ENCODE measurements at regions not wholly inside any gene's neighbourhood (a gene's known extent, or its start where the extent isn't known, plus 50 kb on each side); places are given as distances from the start of the nearest gene placed in this dataset.

DNA sequence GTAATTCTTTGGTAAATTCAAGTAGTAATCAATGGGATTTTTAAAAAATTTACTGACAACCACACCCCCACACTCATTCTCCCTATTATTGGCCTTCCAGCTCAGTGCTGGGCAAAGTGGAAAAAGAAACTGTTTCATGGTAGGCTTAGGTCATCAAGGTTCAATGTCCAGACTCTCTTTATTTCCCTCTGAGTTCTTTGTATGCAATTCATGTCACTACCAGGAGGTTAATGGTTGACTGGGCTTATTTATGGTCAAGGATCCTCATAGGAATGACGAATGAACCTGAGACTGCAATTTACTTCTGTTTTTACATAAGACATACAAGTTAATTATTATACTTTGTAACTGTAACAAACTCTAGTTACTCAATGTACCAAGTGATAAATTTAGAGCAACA is 403.2 kb downstream of the KLHL13 start:
- Histone ChIP-seq H3K4me1 (ENCODE audit: insufficient read depth, low read length, poor library complexity, severe bottlenecking) (peaks cover 4% of the 10 kb centered on the region), H3K27me3 (replicated peaks; ENCODE audit: insufficient read depth, low read depth, low read length, poor library complexity) (no peaks in the 10 kb centered on the region), H3K27ac (ENCODE audit: low read depth, low read length, poor library complexity, severe bottlenecking) (no peak overlapping the region), H3K36me3 (ENCODE audit: insufficient read depth, low read length, poor library complexity, severe bottlenecking) (no peaks in the 10 kb centered on the region), H3K4me3 (ENCODE audit: low read depth, low read length, poor library complexity, severe bottlenecking) (no peak overlapping the region), H3K9me3 (ENCODE audit: low read depth, low read length, poor library complexity, severe bottlenecking) (no peaks in the 10 kb centered on the region)
- TF ChIP-seq EZH2 (IDR thresholded peaks at IDR 0.05; ENCODE audit: borderline replicate concordance, low read depth, low read length, poor library complexity, severe bottlenecking): no peak
- TF ChIP-seq, protein P1, sequence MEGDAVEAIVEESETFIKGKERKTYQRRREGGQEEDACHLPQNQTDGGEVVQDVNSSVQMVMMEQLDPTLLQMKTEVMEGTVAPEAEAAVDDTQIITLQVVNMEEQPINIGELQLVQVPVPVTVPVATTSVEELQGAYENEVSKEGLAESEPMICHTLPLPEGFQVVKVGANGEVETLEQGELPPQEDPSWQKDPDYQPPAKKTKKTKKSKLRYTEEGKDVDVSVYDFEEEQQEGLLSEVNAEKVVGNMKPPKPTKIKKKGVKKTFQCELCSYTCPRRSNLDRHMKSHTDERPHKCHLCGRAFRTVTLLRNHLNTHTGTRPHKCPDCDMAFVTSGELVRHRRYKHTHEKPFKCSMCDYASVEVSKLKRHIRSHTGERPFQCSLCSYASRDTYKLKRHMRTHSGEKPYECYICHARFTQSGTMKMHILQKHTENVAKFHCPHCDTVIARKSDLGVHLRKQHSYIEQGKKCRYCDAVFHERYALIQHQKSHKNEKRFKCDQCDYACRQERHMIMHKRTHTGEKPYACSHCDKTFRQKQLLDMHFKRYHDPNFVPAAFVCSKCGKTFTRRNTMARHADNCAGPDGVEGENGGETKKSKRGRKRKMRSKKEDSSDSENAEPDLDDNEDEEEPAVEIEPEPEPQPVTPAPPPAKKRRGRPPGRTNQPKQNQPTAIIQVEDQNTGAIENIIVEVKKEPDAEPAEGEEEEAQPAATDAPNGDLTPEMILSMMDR (conservative IDR thresholded peaks at IDR 0.05; ENCODE audit: low read depth, low read length): no peak
- no TSS peak for BruUV-seq (replicated peaks)
- ChIA-PET CTCF (no interaction called here), POLR2A (ENCODE audit: low non-redundant PET) (no interaction called here)
- intact Hi-C loops (cut with micrococcal nuclease; ENCODE audit: unreplicated experiment): no loop called here
- DNase-seq (ENCODE audit: low spot score): no peak

DNA sequence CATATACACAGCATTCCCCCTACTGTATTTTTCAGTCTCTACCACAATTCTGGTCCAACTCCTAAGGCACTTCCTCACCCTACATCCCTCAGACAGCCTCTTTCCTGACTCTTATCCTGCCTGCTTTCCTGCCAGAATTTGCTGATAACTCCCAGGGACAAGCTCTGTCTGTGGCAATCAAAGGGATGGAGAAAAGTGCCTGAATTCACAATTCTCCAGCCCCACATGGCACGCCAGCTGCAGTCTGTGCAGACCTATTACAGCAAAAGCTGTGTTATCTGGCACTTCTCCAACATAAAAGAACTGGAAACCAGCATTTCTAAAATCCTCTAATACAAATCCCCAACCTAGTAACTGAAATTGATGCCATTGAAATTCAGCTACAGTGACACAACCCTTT is 404.8 kb downstream of the KLHL13 start:
- Histone ChIP-seq H3K27ac (ENCODE audit: low read depth, low read length, poor library complexity, severe bottlenecking) (no peak overlapping the region), H3K4me1 (ENCODE audit: insufficient read depth, low read length, poor library complexity, severe bottlenecking) (peaks cover 4% of the 10 kb centered on the region), H3K36me3 (ENCODE audit: insufficient read depth, low read length, poor library complexity, severe bottlenecking) (no peaks in the 10 kb centered on the region), H3K9me3 (ENCODE audit: low read depth, low read length, poor library complexity, severe bottlenecking) (no peaks in the 10 kb centered on the region), H3K4me3 (ENCODE audit: low read depth, low read length, poor library complexity, severe bottlenecking) (no peak overlapping the region), H3K27me3 (replicated peaks; ENCODE audit: insufficient read depth, low read depth, low read length, poor library complexity) (no peaks in the 10 kb centered on the region)
- CTCF ChIA-PET: no interaction called here
- intact Hi-C loops (cut with micrococcal nuclease; ENCODE audit: unreplicated experiment): no loop called here
- no peak for DNase-seq (ENCODE audit: low spot score)
- POLR2A ChIA-PET (ENCODE audit: low non-redundant PET): no interaction called here
- TF ChIP-seq EZH2 (IDR thresholded peaks at IDR 0.05; ENCODE audit: borderline replicate concordance, low read depth, low read length, poor library complexity, severe bottlenecking): no peak
- TF ChIP-seq, protein P1 (conservative IDR thresholded peaks at IDR 0.05; ENCODE audit: low read depth, low read length): no peak
- no TSS peak for BruUV-seq (replicated peaks)

DNA sequence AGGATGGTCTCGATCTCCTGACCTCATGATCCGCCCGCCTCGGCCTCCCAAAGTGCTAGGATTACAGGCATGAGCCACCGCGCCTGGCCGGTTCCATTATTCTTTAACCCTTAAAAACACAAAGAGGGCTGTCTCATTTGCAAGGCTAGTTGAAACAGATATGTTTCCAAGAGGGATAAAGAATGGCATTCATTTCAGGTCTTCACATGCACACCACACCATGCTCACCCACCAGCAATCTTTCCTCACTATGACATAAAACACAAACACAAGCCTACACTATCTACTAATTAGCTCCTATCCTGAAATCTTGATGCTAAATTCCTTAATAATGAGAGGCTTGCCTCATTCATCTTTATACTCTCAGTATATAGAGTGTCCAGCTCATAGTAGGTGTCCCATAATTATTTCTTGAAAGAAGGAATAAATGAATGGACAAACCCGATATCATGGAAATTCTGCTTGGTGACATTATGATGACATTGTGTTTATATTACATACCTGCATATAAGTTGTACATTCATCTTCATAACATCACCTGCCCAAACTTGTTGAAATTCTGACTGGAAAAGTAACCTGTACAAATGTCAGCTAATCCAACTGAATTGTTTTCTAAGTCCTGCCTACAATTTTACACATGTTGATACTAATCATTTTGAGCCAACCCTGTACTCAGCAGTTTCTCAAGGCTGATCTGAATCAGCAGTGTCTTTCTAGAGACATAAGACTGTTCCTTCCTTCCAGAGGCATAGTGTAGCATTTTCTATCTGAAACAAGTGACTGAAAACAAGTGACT is 408.5 kb downstream of the KLHL13 start:
- intact Hi-C loops (cut with micrococcal nuclease; ENCODE audit: unreplicated experiment): no loop called here
- no peak for DNase-seq (ENCODE audit: low spot score)
- H3K27ac ChIP-seq (ENCODE audit: low read depth, low read length, poor library complexity, severe bottlenecking): no peak overlapping the region
- H3K4me3 ChIP-seq (ENCODE audit: low read depth, low read length, poor library complexity, severe bottlenecking): no peak overlapping the region
- H3K27me3 ChIP-seq (replicated peaks; ENCODE audit: insufficient read depth, low read depth, low read length, poor library complexity): no peaks in the 10 kb centered on the region
- CTCF ChIA-PET: no interaction called here
- POLR2A ChIA-PET (ENCODE audit: low non-redundant PET): no interaction called here
- no peak for TF ChIP-seq EZH2 (IDR thresholded peaks at IDR 0.05; ENCODE audit: borderline replicate concordance, low read depth, low read length, poor library complexity, severe bottlenecking)
- TF ChIP-seq, protein P1 (conservative IDR thresholded peaks at IDR 0.05; ENCODE audit: low read depth, low read length): no peak
- H3K4me1 ChIP-seq (ENCODE audit: insufficient read depth, low read length, poor library complexity, severe bottlenecking): peaks cover 4% of the 10 kb centered on the region
- no TSS peak for BruUV-seq (replicated peaks)
- no peaks in the 10 kb centered on the region for H3K36me3 ChIP-seq (ENCODE audit: insufficient read depth, low read length, poor library complexity, severe bottlenecking)
- H3K9me3 ChIP-seq (ENCODE audit: low read depth, low read length, poor library complexity, severe bottlenecking): no peaks in the 10 kb centered on the region

Measured in A673 (cell line).